DOHH2 (cell line): ENCODE measurements at regions not wholly inside any gene's neighbourhood (a gene's known extent, or its start where the extent isn't known, plus 50 kb on each side); places are given as distances from the start of the nearest gene placed in this dataset.

ENCODE experiments used
- H3F3A ChIP-seq: fragments of 200-600 bp; sonication (generic), shearing (Covaris generic); 2 replicates; pipeline ENCODE4 v1.6.0; 2016; ENCODE audit warnings: antibody characterized with exemption, mild to moderate bottlenecking; ENCODE audit not compliant: control insufficient read depth, insufficient read depth
- H3K27ac ChIP-seq: fragments of 200-600 bp; sonication (generic); 2 replicates; pipeline ENCODE4 v1.5.1; 2014; ENCODE audit warnings: low read depth, mild to moderate bottlenecking, low read length, moderate library complexity
- H3K27me3 ChIP-seq: fragments of 200-600 bp; sonication (generic); 2 replicates; pipeline ENCODE4 v1.6.1; 2014; ENCODE audit warnings: mild to moderate bottlenecking, low read length, mixed read lengths; ENCODE audit not compliant: control insufficient read depth
- H3K36me3 ChIP-seq: fragments of 200-600 bp; sonication (generic); 2 replicates; pipeline ENCODE4 v1.6.1; 2014; ENCODE audit warnings: mild to moderate bottlenecking, low read length, moderate library complexity, mixed read lengths; ENCODE audit not compliant: control insufficient read depth
- H3K4me1 ChIP-seq: fragments of 200-600 bp; sonication (generic); 2 replicates; pipeline ENCODE4 v1.6.1; 2014; ENCODE audit warnings: mild to moderate bottlenecking, low read length, mixed read lengths; ENCODE audit not compliant: control insufficient read depth
- H3K4me2 ChIP-seq: fragments of 200-600 bp; sonication (generic); 2 replicates; pipeline ENCODE4 v1.6.0; 2014; ENCODE audit warnings: mild to moderate bottlenecking, low read length, moderate library complexity
- H3K4me3 ChIP-seq: fragments of 200-600 bp; sonication (generic); 2 replicates; pipeline ENCODE4 v1.5.1; 2014; ENCODE audit warnings: mild to moderate bottlenecking, low read length, mixed read lengths
- H3K79me2 ChIP-seq: fragments of 200-600 bp; sonication (generic); 2 replicates; pipeline ENCODE4 v1.6.1; 2014; ENCODE audit warnings: mild to moderate bottlenecking, low read length, mixed read lengths; ENCODE audit not compliant: control insufficient read depth
- H3K9me2 ChIP-seq: fragments of 200-600 bp; sonication (generic); replicated peaks from 2 replicates; pipeline ENCODE4 v1.6.1; 2014; ENCODE audit warnings: mild to moderate bottlenecking, low read length, mixed read lengths; ENCODE audit not compliant: control insufficient read depth
- H3K9me3 ChIP-seq: fragments of 200-600 bp; sonication (generic); 2 replicates; pipeline ENCODE4 v1.6.1; 2014; ENCODE audit warnings: antibody characterized with exemption, low read length, mixed read lengths; ENCODE audit not compliant: control insufficient read depth, insufficient read depth
- H4K20me1 ChIP-seq: fragments of 200-600 bp; sonication (generic); 2 replicates; pipeline ENCODE4 v1.6.0; 2014; ENCODE audit warnings: low read depth, mild to moderate bottlenecking, antibody characterized with exemption, low read length, moderate library complexity; ENCODE audit not compliant: control insufficient read depth, insufficient read depth
- EZH2phosphoT487 ChIP-seq: fragments of 200-600 bp; sonication (generic); IDR thresholded peaks from 2 replicates; pipeline ENCODE4 v1.6.1; 2017; ENCODE audit warnings: borderline replicate concordance, mild to moderate bottlenecking, antibody characterized with exemption, low read length, moderate library complexity, mixed read lengths
- TF ChIP-seq, protein P1 (sequence below): fragments of 200-600 bp; sonication (generic); IDR thresholded peaks from one replicate; pipeline ENCODE4 v1.5.1; 2014; ENCODE audit warnings: antibody characterized with exemption, mild to moderate bottlenecking, low read depth, low read length; ENCODE audit not compliant: poor library complexity, severe bottlenecking

DNA sequence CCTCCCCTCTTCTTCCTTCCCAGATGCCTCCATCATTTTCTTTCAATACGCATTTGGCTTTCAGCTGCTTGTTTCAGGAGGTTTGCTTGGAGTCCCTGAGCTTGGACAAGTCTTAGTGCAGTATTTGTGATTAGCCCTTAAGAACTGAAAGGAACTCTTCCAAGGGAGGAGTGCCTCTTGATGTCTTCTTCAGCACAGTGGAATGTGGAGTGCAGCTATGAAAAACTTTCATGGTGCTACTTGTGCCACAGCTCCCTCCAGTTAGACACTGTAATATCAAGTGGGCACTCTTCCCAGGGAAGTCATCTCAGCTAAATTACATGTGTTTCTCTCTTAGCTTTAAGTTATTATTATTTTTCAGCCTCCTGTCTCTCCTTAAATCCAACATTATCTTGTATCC, 173.1 kb downstream of the NECTIN3 start:
- Histone ChIP-seq H3K4me3 (no peak overlapping the region), H3K9me2 (no peaks in the 10 kb centered on the region), H4K20me1 (no peaks in the 10 kb centered on the region), H3K36me3 (no peaks in the 10 kb centered on the region), H3K27me3 (no peaks in the 10 kb centered on the region), H3F3A (no peaks in the 10 kb centered on the region), H3K9me3 (peaks cover 7% of the 10 kb centered on the region; the same call in 1 of the 2 replicates), H3K4me2 (no peak overlapping the region), H3K4me1 (no peaks in the 10 kb centered on the region), H3K27ac (no peak overlapping the region), H3K79me2 (no peaks in the 10 kb centered on the region)
- no peak for TF ChIP-seq EZH2phosphoT487
- TF ChIP-seq, protein P1, sequence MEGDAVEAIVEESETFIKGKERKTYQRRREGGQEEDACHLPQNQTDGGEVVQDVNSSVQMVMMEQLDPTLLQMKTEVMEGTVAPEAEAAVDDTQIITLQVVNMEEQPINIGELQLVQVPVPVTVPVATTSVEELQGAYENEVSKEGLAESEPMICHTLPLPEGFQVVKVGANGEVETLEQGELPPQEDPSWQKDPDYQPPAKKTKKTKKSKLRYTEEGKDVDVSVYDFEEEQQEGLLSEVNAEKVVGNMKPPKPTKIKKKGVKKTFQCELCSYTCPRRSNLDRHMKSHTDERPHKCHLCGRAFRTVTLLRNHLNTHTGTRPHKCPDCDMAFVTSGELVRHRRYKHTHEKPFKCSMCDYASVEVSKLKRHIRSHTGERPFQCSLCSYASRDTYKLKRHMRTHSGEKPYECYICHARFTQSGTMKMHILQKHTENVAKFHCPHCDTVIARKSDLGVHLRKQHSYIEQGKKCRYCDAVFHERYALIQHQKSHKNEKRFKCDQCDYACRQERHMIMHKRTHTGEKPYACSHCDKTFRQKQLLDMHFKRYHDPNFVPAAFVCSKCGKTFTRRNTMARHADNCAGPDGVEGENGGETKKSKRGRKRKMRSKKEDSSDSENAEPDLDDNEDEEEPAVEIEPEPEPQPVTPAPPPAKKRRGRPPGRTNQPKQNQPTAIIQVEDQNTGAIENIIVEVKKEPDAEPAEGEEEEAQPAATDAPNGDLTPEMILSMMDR, result no peak

DNA sequence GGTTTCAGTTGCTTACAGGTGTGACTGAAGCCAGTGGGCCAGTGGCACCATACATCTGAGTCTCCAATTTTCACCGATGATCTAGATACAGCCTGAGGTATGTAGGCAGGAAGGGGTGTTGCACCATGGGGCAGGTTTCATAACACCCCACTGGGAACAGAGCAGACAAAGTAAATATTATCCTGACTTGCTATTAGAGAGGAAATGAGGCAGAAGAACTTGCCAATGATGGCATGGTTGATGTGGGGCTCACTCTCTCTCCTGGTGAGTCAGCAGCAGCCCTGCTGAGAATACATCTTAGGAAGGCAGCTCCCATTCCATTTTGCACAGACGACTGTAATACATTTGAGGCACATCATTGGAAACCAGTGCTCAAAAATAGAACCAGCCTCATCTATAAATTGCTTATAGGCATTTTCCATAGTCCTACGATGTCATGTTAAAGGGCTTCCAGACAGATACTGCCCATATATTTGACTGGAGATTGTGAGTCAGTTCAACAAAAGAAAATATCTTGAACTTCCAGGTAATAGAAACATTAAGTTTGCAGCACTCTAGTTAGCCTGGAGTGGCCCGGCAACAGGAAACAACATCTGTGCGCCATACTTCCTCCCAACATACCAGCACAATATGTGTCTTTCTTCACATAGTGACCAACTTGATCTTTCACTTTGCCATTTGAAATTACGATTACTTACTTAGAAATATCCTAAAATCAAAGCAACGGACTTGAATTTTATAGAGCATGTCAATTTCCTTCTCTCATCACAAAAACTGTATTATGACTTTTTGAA, 175.5 kb downstream of the NECTIN3 start:
- H4K20me1 ChIP-seq, result no peaks in the 10 kb centered on the region
- H3K79me2 ChIP-seq, result no peaks in the 10 kb centered on the region
- H3K36me3 ChIP-seq, result no peaks in the 10 kb centered on the region
- no peak for TF ChIP-seq EZH2phosphoT487
- TF ChIP-seq, protein P1, result no peak
- H3K27me3 ChIP-seq, result no peaks in the 10 kb centered on the region
- H3K9me3 ChIP-seq, result peaks cover 7% of the 10 kb centered on the region; the same call in 1 of the 2 replicates
- H3K4me2 ChIP-seq, result no peak overlapping the region
- no peaks in the 10 kb centered on the region for H3K9me2 ChIP-seq
- no peak overlapping the region for H3K27ac ChIP-seq
- H3K4me1 ChIP-seq, result no peaks in the 10 kb centered on the region
- no peak overlapping the region for H3K4me3 ChIP-seq
- H3F3A ChIP-seq, result no peaks in the 10 kb centered on the region

DNA sequence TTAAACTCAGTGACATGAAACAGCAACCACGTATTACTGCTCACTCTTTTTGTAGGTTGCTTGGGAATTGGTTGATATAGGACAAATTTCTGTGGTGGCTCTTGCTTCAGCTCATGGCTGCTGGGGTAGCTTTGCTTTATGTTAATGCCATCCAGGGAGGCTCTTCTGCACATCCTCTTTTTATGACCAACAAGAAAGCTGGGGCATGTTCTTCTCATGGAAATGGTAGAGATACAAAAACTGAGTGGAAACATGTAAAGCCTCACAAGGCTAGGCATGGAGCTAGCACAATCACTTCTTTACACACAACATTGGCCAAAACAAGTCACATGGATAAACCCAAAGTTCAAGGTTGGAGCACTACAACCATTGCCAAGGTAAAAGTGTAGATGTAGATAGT, 176.8 kb downstream of the NECTIN3 start:
- no peak overlapping the region for H3K27ac ChIP-seq

More for the DNA sequence above, 176.8 kb downstream of the NECTIN3 start:
- Histone ChIP-seq H3K36me3 (no peaks in the 10 kb centered on the region), H3F3A (no peaks in the 10 kb centered on the region), H3K79me2 (no peaks in the 10 kb centered on the region), H4K20me1 (no peaks in the 10 kb centered on the region), H3K4me2 (no peak overlapping the region), H3K27me3 (no peaks in the 10 kb centered on the region), H3K4me3 (no peak overlapping the region), H3K9me2 (no peaks in the 10 kb centered on the region), H3K4me1 (no peaks in the 10 kb centered on the region), H3K9me3 (no peaks in the 10 kb centered on the region)
- TF ChIP-seq EZH2phosphoT487, result no peak
- TF ChIP-seq, protein P1, result no peak
